ENCODE measurements at regions not wholly inside any gene's neighbourhood (a gene's known extent, or its start where the extent isn't known, plus 50 kb on each side); places are given as distances from the start of the nearest gene placed in this dataset.

DNA sequence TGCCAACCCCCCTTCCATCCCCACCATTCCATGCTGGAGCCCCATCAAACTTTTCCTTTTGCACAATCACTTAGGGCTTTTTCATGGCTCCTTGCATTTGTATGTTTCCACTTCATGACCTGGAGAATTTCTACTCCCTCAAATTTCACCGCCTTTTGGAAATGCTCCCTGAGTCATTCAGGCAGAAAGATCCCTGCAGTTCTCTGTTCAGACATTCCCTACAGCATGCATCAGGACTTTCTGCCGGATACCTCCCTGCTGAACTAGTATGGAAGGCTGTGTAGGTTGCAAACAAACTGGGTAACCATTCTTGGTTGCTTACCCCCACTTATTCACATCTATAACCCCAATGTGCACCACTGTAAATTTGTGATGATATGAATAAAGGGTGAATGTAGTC lies 389.6 kb upstream of the CELF4 start:
- H3K36me3 ChIP-seq (ENCODE audit: insufficient read depth) = no peaks in the 10 kb centered on the region
- 93% methylated on average over 2 of the region's 2 CpGs for WGBS
- H3K27ac ChIP-seq (ENCODE audit: low read depth) = no peak overlapping the region
- DNase-seq (ENCODE audit: extremely low spot score) = no peak
- H3K4me3 ChIP-seq (ENCODE audit: low read depth, low read length) = no peak overlapping the region
- no peaks in the 10 kb centered on the region for H3K4me1 ChIP-seq (ENCODE audit: insufficient read depth)

DNA sequence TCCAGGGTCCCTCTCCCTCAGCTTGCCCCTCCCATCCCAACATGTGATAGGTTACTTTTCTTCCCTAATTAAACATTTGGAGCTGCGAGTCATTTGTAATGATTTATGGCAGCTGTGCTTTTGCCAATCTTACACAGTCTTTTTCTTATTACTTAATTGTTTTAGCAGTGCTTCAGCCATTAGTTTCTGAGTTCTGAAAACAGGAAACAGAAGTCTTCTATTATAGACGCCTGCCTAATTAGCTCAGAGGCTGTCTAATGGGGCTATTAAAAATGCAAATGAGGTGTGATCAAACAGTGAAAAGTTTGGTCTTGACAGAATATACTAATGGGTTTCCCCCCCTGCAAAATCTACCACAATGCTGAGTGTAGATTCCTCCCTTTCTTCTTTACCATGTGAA lies 388.3 kb upstream of the CELF4 start:
- DNase-seq (ENCODE audit: extremely low spot score) = no peak
- 45% methylated on average over 2 of the region's 2 CpGs for WGBS
- no peaks in the 10 kb centered on the region for H3K36me3 ChIP-seq (ENCODE audit: insufficient read depth)
- no peaks in the 10 kb centered on the region for H3K4me1 ChIP-seq (ENCODE audit: insufficient read depth)
- no peak overlapping the region for H3K4me3 ChIP-seq (ENCODE audit: low read depth, low read length)
- H3K27ac ChIP-seq (ENCODE audit: low read depth) = no peak overlapping the region

DNA sequence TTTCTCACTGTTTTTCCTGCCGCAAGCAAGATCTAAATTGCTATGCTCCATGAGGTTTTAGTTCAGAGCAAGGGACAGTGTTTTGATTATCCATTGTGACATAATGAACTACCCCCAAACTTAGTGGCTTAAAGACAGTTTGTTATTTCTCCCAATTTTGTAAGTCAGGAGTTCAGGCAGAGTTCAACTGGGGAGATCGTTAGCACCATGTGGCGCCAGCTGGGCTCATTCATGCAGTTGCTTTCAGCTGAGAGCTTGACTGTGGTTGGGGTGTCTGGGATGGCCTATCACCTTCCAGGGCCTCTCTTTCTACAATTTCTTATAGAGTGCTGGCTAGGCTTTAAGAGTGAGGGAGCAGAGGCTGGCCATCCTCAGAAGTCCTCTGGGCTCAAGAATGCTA lies 382.9 kb upstream of the CELF4 start:
- Histone ChIP-seq H3K36me3 (ENCODE audit: insufficient read depth) (no peaks in the 10 kb centered on the region), H3K27ac (ENCODE audit: low read depth) (no peak overlapping the region), H3K4me3 (ENCODE audit: low read depth, low read length) (no peak overlapping the region), H3K4me1 (ENCODE audit: insufficient read depth) (no peaks in the 10 kb centered on the region)
- WGBS = 82% methylated on average over 3 of the region's 3 CpGs
- DNase-seq (ENCODE audit: extremely low spot score) = no peak

GRCh38 chr18:37946324-37946723 lies 380.7 kb upstream of the CELF4 start:
- 40% methylated on average over 4 of the region's 4 CpGs for WGBS

GRCh38 chr18:37944700-37945270 lies 379.2 kb upstream of the CELF4 start:
- no peak for DNase-seq (ENCODE audit: extremely low spot score)
- Histone ChIP-seq H3K4me1 (ENCODE audit: insufficient read depth) (no peaks in the 10 kb centered on the region), H3K27ac (ENCODE audit: low read depth) (no peak overlapping the region), H3K4me3 (ENCODE audit: low read depth, low read length) (no peak overlapping the region), H3K36me3 (ENCODE audit: insufficient read depth) (no peaks in the 10 kb centered on the region)
- WGBS = 77% methylated on average over 3 of the region's 3 CpGs

More at GRCh38 chr18:37946324-37946723, 380.7 kb upstream of the CELF4 start:
- no peaks in the 10 kb centered on the region for H3K36me3 ChIP-seq (ENCODE audit: insufficient read depth)
- H3K27ac ChIP-seq (ENCODE audit: low read depth) = no peak overlapping the region
- H3K4me3 ChIP-seq (ENCODE audit: low read depth, low read length) = no peak overlapping the region
- no peak for DNase-seq (ENCODE audit: extremely low spot score)
- H3K4me1 ChIP-seq (ENCODE audit: insufficient read depth) = no peaks in the 10 kb centered on the region

DNA sequence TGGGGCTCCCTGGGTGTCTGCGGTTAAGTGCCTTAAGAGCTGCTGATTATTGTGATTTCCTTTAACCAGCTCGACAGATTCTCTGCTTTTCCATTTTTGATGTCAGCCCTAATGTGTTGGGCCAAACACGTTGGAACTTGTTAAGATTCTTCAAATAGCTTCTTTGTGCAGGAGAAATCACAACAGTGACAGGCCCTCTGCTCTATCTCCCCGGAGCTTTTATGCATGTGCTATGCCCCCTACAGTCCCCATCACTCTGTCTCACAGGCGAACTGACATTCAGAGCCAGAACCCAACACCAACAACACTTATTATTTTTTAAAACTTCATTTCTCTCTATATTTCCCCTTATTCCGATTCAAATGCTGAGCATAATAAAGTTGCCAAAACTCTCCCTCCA lies 371.7 kb upstream of the CELF4 start:
- no peaks in the 10 kb centered on the region for H3K4me1 ChIP-seq (ENCODE audit: insufficient read depth)
- DNase-seq (ENCODE audit: extremely low spot score) = no peak
- WGBS = 68% methylated on average over 6 of the region's 6 CpGs
- no peak overlapping the region for H3K27ac ChIP-seq (ENCODE audit: low read depth)
- no peak overlapping the region for H3K4me3 ChIP-seq (ENCODE audit: low read depth, low read length)
- H3K36me3 ChIP-seq (ENCODE audit: insufficient read depth) = no peaks in the 10 kb centered on the region

- no peak overlapping the region for H3K4me3 ChIP-seq (ENCODE audit: low read depth, low read length)
- H3K27ac ChIP-seq (ENCODE audit: low read depth) = no peak overlapping the region
- WGBS = 59% methylated on average over 2 of the region's 2 CpGs
- H3K36me3 ChIP-seq (ENCODE audit: insufficient read depth) = no peaks in the 10 kb centered on the region
- DNase-seq (ENCODE audit: extremely low spot score) = no peak
- H3K4me1 ChIP-seq (ENCODE audit: insufficient read depth) = no peaks in the 10 kb centered on the region
Observed at GRCh38 chr18:37935086-37935485, 369.5 kb upstream of the CELF4 start.

DNA sequence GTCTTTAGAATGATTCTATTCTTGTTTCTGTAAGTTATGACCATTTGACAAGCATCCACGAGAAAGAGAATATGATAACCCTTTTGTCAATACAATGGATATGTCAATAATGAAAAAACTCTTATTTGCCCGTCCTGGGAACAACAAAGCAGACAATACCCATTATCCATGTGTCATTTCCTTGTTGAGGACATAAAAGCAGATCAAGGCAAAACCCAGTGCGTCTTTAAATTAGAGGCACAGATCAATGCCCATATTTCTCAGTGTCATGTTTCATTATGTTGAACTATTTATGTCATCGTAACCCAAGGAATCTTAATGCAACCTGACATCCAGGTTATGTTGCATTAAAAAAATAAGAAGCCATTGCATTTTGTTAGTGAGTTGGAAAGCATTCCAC lies 365.0 kb upstream of the CELF4 start:
- Histone ChIP-seq H3K4me1 (ENCODE audit: insufficient read depth) (no peaks in the 10 kb centered on the region), H3K36me3 (ENCODE audit: insufficient read depth) (no peaks in the 10 kb centered on the region), H3K27ac (ENCODE audit: low read depth) (no peak overlapping the region), H3K4me3 (ENCODE audit: low read depth, low read length) (no peak overlapping the region)
- no peak for DNase-seq (ENCODE audit: extremely low spot score)
- 74% methylated on average over 4 of the region's 4 CpGs for WGBS

DNA sequence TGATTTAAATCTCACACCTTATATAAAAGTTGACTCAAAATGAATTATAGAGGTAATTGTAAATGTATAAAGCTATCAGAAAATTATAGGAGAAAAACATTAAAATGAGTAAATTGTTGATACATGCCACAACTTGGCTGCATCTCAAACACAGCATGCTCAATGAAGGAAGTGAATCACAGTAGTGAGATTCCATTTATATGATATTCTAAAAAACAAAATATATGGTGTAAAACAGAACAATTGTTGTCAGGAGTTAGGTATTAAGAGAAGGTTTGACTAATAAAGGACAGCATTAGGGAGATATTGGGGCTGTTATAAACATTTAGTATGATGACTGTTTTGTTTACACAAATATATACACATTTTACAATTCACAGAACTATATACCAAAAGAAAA lies 356.6 kb upstream of the CELF4 start:
- no peak for DNase-seq (ENCODE audit: extremely low spot score)
- Histone ChIP-seq H3K36me3 (ENCODE audit: insufficient read depth) (no peaks in the 10 kb centered on the region), H3K27ac (ENCODE audit: low read depth) (no peak overlapping the region), H3K4me3 (ENCODE audit: low read depth, low read length) (no peak overlapping the region), H3K4me1 (ENCODE audit: insufficient read depth) (no peaks in the 10 kb centered on the region)

GRCh38 chr18:37920865-37921264 lies 355.3 kb upstream of the CELF4 start:
- Histone ChIP-seq H3K4me3 (ENCODE audit: low read depth, low read length) (no peak overlapping the region), H3K27ac (ENCODE audit: low read depth) (no peak overlapping the region), H3K36me3 (ENCODE audit: insufficient read depth) (no peaks in the 10 kb centered on the region), H3K4me1 (ENCODE audit: insufficient read depth) (no peaks in the 10 kb centered on the region)
- no peak for DNase-seq (ENCODE audit: extremely low spot score)
- WGBS = 87% methylated on average over 4 of the region's 4 CpGs

- DNase-seq (ENCODE audit: extremely low spot score) = no peak
- Histone ChIP-seq H3K4me1 (ENCODE audit: insufficient read depth) (no peaks in the 10 kb centered on the region), H3K36me3 (ENCODE audit: insufficient read depth) (no peaks in the 10 kb centered on the region), H3K27ac (ENCODE audit: low read depth) (no peak overlapping the region), H3K4me3 (ENCODE audit: low read depth, low read length) (no peak overlapping the region)
- 93% methylated on average over 1 of the region's 1 CpG for WGBS
Observed at GRCh38 chr18:37913051-37913450, 347.5 kb upstream of the CELF4 start.

DNA sequence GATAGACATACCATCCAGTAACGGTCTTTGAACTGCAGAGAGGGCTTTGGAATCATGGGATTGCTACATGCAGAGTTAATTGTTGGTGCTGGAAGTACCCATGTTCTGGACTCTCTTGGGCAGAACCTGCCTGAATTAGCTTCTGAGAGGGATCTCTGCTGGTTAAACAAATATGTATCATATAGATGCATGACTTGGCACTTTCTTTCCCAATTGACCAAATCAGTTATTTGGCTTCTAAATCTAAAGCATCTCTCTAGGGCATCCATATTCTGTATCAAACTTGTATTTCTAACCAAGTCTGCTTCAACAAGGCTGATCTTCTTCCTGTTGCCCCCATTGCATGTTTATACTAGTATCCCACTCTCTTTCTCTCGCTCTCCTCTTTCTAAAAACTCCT lies 336.7 kb upstream of the CELF4 start:
- WGBS = 90% methylated on average over 2 of the region's 2 CpGs
- no peak for DNase-seq (ENCODE audit: extremely low spot score)
- no peak overlapping the region for H3K27ac ChIP-seq (ENCODE audit: low read depth)

DNA sequence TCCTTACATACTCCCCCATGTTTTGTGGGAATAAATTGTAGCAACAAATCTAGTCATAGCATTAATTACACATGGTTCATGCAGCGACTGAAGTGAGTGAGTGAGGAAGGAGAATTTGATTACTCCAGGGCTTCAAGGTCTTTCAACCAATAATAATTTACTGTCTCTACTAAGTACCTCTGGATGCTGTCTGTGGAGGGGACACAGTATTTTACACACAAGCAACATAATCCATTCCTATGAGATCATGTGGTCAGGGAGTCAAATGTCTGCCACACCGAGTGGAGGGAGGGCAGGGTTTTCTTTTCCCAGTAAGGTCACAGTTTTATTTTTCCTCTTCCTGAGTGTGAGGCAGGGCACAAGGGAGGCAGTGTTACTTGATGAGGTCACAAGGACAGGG lies 334.7 kb upstream of the CELF4 start:
- 27% methylated on average over 2 of the region's 2 CpGs for WGBS
- no peak overlapping the region for H3K27ac ChIP-seq (ENCODE audit: low read depth)
- H3K36me3 ChIP-seq (ENCODE audit: insufficient read depth) = no peaks in the 10 kb centered on the region
- no peak for DNase-seq (ENCODE audit: extremely low spot score)
- H3K4me1 ChIP-seq (ENCODE audit: insufficient read depth) = no peaks in the 10 kb centered on the region
- no peak overlapping the region for H3K4me3 ChIP-seq (ENCODE audit: low read depth, low read length)

More for the DNA sequence above, 336.7 kb upstream of the CELF4 start:
- Histone ChIP-seq H3K4me3 (ENCODE audit: low read depth, low read length) (no peak overlapping the region), H3K36me3 (ENCODE audit: insufficient read depth) (no peaks in the 10 kb centered on the region), H3K4me1 (ENCODE audit: insufficient read depth) (no peaks in the 10 kb centered on the region)

DNA sequence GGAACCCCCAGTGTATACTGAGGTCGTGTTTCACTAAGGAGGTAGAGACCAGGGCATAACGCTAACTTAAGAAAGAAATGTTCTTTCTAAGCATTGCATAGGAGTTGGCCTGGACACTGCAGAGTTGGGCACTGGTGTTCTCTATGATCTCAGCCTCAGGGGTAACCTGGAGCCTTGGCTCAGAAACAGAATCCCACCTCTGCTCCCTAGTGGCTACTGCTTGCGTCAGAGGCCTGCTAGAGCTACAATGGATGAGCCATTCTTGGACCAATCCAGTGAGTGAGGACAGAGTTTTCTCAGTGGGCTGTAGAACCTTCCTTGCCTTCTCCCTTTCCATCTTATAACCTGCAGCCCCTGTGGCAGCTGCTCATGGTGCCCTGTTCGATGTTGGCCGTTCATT lies 324.4 kb upstream of the CELF4 start:
- Histone ChIP-seq H3K27ac (ENCODE audit: low read depth) (no peak overlapping the region), H3K4me1 (ENCODE audit: insufficient read depth) (no peaks in the 10 kb centered on the region), H3K36me3 (ENCODE audit: insufficient read depth) (no peaks in the 10 kb centered on the region), H3K4me3 (ENCODE audit: low read depth, low read length) (no peak overlapping the region)
- DNase-seq (ENCODE audit: extremely low spot score) = no peak
- 75% methylated on average over 5 of the region's 5 CpGs for WGBS

DNA sequence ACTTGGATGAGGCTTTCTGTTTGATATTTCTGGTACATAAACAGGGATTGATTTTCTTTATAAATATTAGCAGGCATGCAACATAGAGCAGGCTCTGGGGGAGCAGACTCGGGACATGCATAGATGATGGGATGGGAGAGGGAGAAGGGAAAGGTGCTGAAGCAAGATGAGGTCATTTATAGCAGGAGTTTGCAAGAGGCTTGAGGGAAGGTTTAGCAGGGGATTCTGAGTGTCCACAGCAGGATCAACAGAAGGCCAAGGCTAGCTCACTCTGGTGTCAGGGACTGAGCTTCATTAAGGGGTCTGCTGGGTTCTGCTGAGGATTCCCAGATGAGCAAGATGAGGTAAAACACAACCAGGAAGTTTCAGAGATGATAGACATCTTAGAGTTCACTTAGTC lies 309.1 kb upstream of the CELF4 start:
- no peak overlapping the region for H3K4me3 ChIP-seq (ENCODE audit: low read depth, low read length)
- 40% methylated on average over 1 of the region's 1 CpG for WGBS
- H3K4me1 ChIP-seq (ENCODE audit: insufficient read depth) = no peaks in the 10 kb centered on the region
- H3K36me3 ChIP-seq (ENCODE audit: insufficient read depth) = no peaks in the 10 kb centered on the region
- DNase-seq (ENCODE audit: extremely low spot score) = no peak
- no peak overlapping the region for H3K27ac ChIP-seq (ENCODE audit: low read depth)
